Peyer's patch (tissue), 4 donors: ENCODE measurements at regions not wholly inside any gene's neighbourhood (a gene's known extent, or its start where the extent isn't known, plus 50 kb on each side); places are given as distances from the start of the nearest gene placed in this dataset.

Source experiments
- DNase-seq, 3 donors: peaks; one replicate each; pipeline ENCODE4 v3.0.0-alpha.2; 2017 to 2019
- H3K27ac ChIP-seq, 4 donors: fragments of 200-600 bp; sonication (generic); one replicate each; pipeline ENCODE4 v1.5.1; 2016 to 2019
- H3K27me3 ChIP-seq, 2 donors: fragments of 200-600 bp; sonication (generic); one replicate each; pipeline ENCODE4 v1.5.1; 2019
- H3K36me3 ChIP-seq, 3 donors: fragments of 200-600 bp; sonication (generic); one replicate each; pipeline ENCODE4 v1.5.1; 2016 to 2019
- H3K4me1 ChIP-seq, 4 donors: fragments of 200-600 bp; sonication (generic); one replicate each; pipeline ENCODE4 v1.5.1; 2016 to 2019
- H3K4me3 ChIP-seq, 4 donors: fragments of 200-600 bp; sonication (generic); 1 replicate in 3 of 4; 2 replicates in 1 of 4; pipeline ENCODE4 v1.5.1; 2016 to 2019; ENCODE audit warnings: mild to moderate bottlenecking in 1 of 4
- H3K9me3 ChIP-seq, 4 donors: fragments of 200-600 bp; sonication (generic); one replicate each; pipeline ENCODE4 v1.5.1; 2016 to 2019; ENCODE audit warnings: mild to moderate bottlenecking in 1 of 4
- POLR2A ChIP-seq, 2 donors: fragments of 450-650 bp; IDR thresholded peaks; one replicate each; pipeline ENCODE4 v1.5.1; 2017; ENCODE audit warnings: antibody characterized with exemption in 2 of 2, mild to moderate bottlenecking in 2 of 2, moderate library complexity in 2 of 2
- TF ChIP-seq, protein P1 (sequence below), 6 experiments: fragments of 450-650 bp in 4 of 6; fragments of 200-600 bp in 2 of 6; sonication (generic) in 1 of 6; IDR thresholded peaks; one replicate each; pipeline ENCODE4 v1.5.1; 2017 to 2019; ENCODE audit warnings: antibody characterized with exemption in 6 of 6, mild to moderate bottlenecking in 3 of 6, moderate library complexity in 1 of 6

DNA sequence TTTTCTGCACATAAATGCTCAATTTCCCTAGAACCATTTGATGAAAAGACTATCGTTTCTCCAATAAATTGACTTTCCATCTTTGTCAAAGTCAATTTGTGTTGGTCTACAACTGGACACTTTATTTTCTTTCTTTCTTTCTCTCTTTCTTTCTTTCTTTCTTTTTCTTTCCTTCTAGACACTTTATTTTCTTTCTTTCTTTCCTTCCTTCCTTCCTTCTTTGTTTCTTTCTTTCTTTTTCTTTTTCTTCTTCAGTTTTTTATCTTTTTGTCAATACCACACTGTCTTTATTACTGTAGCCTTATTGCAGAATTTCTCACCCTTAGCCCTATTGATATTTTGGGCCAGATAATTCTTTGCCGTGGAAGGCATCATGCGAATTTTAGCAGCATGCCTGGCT, 73.5 kb downstream of the FASLG start:
- no peaks in the 10 kb centered on the region for H3K27me3 ChIP-seq

GRCh38 chr1:172733815-172734214, 74.9 kb downstream of the FASLG start:
- no peak for DNase-seq
- no peak overlapping the region for H3K27ac ChIP-seq
- no peak overlapping the region for H3K4me3 ChIP-seq
- H3K9me3 ChIP-seq: no peaks in the 10 kb centered on the region
- TF ChIP-seq, protein P1, sequence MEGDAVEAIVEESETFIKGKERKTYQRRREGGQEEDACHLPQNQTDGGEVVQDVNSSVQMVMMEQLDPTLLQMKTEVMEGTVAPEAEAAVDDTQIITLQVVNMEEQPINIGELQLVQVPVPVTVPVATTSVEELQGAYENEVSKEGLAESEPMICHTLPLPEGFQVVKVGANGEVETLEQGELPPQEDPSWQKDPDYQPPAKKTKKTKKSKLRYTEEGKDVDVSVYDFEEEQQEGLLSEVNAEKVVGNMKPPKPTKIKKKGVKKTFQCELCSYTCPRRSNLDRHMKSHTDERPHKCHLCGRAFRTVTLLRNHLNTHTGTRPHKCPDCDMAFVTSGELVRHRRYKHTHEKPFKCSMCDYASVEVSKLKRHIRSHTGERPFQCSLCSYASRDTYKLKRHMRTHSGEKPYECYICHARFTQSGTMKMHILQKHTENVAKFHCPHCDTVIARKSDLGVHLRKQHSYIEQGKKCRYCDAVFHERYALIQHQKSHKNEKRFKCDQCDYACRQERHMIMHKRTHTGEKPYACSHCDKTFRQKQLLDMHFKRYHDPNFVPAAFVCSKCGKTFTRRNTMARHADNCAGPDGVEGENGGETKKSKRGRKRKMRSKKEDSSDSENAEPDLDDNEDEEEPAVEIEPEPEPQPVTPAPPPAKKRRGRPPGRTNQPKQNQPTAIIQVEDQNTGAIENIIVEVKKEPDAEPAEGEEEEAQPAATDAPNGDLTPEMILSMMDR (IDR thresholded peaks at IDR 0.05): no peak
- no peak for TF ChIP-seq POLR2A (IDR thresholded peaks at IDR 0.05)
- H3K36me3 ChIP-seq: no peaks in the 10 kb centered on the region
- no peaks in the 10 kb centered on the region for H3K27me3 ChIP-seq
- H3K4me1 ChIP-seq: no peaks in the 10 kb centered on the region

More for the DNA sequence above, 73.5 kb downstream of the FASLG start:
- H3K36me3 ChIP-seq: no peaks in the 10 kb centered on the region
- no peak for DNase-seq
- no peaks in the 10 kb centered on the region for H3K4me1 ChIP-seq
- H3K27ac ChIP-seq: no peak overlapping the region
- TF ChIP-seq, protein P1 (IDR thresholded peaks at IDR 0.05): no peak
- TF ChIP-seq POLR2A (IDR thresholded peaks at IDR 0.05): no peak
- H3K4me3 ChIP-seq: no peak overlapping the region
- peaks cover 0 to 4% (median 0%) of the 10 kb centered on the region in 4 donors for H3K9me3 ChIP-seq

- no peaks in the 10 kb centered on the region for H3K4me1 ChIP-seq
- no peaks in the 10 kb centered on the region for H3K36me3 ChIP-seq
- no peaks in the 10 kb centered on the region for H3K9me3 ChIP-seq
- TF ChIP-seq, protein P1 (IDR thresholded peaks at IDR 0.05): no peak
- no peak for TF ChIP-seq POLR2A (IDR thresholded peaks at IDR 0.05)
- no peak overlapping the region for H3K27ac ChIP-seq
- H3K4me3 ChIP-seq: no peak overlapping the region
- no peaks in the 10 kb centered on the region for H3K27me3 ChIP-seq
- DNase-seq: no peak
These were observed 79.5 kb downstream of the FASLG start for GRCh38 chr1:172738389-172738788.

DNA sequence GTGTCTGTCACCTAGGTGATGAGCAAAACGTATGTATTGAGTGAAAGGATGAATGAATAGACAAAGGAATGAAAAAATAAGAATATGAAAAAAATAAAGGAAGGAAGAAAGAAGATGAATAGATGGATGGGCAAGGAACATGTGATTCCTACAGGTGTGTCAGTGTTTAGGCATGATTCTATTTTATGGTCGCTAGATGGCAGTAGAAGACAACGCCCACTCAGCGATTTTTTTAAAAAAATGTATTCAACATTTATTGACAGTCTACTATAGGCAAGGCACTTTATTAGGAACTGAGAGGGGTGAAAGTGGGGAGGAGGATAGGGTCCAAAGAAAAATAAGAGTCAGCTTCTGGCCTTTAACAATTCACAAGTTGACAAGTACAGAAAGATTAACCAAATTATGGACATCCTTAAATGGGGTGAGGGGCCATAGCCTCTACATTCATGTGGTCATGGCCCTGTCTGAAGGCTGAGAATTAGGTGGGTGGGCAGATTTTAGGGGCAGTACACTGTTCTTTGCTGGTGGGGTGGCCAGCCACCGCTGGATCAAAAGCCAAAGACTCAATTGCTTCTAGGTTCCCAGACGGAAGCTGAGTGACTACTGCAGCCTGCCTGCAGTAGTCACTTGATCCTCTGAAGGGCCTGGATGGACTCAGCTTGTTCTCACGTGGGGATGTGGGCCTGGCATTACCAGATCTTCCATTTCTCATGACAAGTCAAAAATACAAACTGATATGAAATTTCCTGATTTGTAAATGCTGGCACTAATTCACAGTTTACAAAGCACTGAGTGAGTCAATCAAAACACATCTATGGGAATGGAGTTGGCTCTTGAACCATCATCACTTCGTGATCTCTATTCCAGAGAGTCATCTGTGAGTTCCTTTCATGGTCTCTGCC, 83.9 kb downstream of the FASLG start:
- no peaks in the 10 kb centered on the region for H3K36me3 ChIP-seq
- no peak for DNase-seq
- TF ChIP-seq POLR2A (IDR thresholded peaks at IDR 0.05): no peak
- TF ChIP-seq, protein P1 (IDR thresholded peaks at IDR 0.05): peak; percentile 44 to 81 (median 71)
- no peak overlapping the region for H3K4me3 ChIP-seq
- H3K27ac ChIP-seq: no peak overlapping the region
- no peaks in the 10 kb centered on the region for H3K27me3 ChIP-seq
- peaks cover 0 to 17% (median 8%) of the 10 kb centered on the region in 4 donors for H3K4me1 ChIP-seq
- no peaks in the 10 kb centered on the region for H3K9me3 ChIP-seq

- Histone ChIP-seq H3K4me3 (no peak overlapping the region), H3K27me3 (no peaks in the 10 kb centered on the region), H3K27ac (peak overlapping the region in 1 of 4 donors; percentile 59), H3K4me1 (peaks cover 0 to 17% (median 8%) of the 10 kb centered on the region in 4 donors), H3K9me3 (no peaks in the 10 kb centered on the region), H3K36me3 (no peaks in the 10 kb centered on the region)
- TF ChIP-seq, protein P1 (IDR thresholded peaks at IDR 0.05): peak; percentile 60 to 90 (median 80)
- TF ChIP-seq POLR2A (IDR thresholded peaks at IDR 0.05): no peak
- peak in 2 of 3 donors; percentile 53 to 74 for DNase-seq
These were observed 86.1 kb downstream of the FASLG start for GRCh38 chr1:172745014-172745413.
